SH-SY5Y (cell line): ENCODE measurements at regions not wholly inside any gene's neighbourhood (a gene's known extent, or its start where the extent isn't known, plus 50 kb on each side); places are given as distances from the start of the nearest gene placed in this dataset.

Experiments used
- GATA2 ChIP-seq: IDR thresholded peaks from 2 replicates; pipeline ENCODE4 v1.6.1; 2011; ENCODE audit warnings: mild to moderate bottlenecking, low read depth, low read length
- GATA3 ChIP-seq: IDR thresholded peaks from 2 replicates; pipeline ENCODE4 v1.6.1; 2011; ENCODE audit warnings: low read depth, mild to moderate bottlenecking, low read length, moderate library complexity

DNA sequence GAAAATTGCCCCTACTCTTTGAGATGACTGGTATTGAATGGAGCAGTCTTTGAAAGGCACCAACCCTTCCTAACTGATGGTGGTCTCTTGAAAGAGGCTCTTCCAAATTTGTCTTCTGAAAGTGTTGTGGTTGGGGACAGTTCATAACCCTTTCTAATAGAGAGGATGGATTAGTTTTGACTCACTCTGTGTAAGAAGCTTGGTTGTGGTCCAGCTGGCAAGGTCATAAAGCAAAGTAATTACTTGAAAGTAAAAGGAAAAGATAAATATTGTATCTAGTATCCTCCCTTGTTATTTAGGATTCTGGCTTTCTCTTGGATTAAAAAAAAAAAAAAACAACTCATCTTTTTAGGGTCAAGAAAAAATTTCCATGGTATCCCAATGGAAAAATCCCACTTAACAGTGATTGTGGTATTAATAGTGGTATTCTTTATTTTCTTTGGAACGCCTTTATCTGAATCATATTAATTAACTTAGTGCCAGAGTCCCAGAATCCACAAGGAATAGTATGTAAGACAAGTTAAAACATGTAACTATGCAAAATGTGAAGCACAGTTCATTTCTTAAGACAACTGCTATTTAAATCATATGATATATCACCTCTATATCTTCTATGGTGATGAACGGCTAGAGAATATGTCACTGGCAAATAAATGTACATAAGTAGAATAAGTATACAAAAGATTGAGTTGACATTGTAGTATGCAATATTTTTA is 469.3 kb upstream of the CDIN1 start:
- TF ChIP-seq GATA2 (no peak), GATA3 (no peak)

GRCh38 chr15:36110659-36110993 is 468.8 kb upstream of the CDIN1 start:
- TF ChIP-seq GATA3 (no peak), GATA2 (no peak)

DNA sequence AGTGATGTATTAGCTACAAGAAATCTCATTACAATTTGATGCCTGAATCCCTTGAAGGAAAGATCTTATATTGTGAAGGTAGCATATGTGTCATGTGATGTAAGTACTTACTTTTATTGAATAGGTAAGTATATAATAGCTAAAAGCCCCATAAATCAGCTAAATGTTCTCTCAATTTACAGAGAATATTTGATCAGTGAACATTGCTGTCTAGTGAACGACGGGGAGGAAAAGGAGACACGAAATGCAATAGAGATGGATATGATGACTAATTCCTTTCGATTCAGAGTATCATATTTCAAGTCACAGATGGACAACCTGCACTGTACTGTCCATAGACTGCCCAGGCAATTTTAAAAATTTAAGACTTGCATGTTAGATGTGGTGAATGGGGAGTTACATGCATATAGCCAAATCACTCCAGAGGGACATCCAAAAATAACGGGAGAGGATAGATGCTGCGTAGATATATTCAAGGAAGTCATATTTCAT is 462.1 kb upstream of the CDIN1 start:
- TF ChIP-seq GATA2 (no peak), GATA3 (no peak)

GRCh38 chr15:36126194-36126593 is 453.2 kb upstream of the CDIN1 start:
- TF ChIP-seq GATA2 = no peak
- TF ChIP-seq GATA3 = no peak

- TF ChIP-seq GATA2 (no peak), GATA3 (no peak)
These were observed 448.6 kb upstream of the CDIN1 start for GRCh38 chr15:36130641-36131310.

GRCh38 chr15:36133742-36134141 is 445.7 kb upstream of the CDIN1 start:
- no peak for TF ChIP-seq GATA2
- no peak for TF ChIP-seq GATA3

DNA sequence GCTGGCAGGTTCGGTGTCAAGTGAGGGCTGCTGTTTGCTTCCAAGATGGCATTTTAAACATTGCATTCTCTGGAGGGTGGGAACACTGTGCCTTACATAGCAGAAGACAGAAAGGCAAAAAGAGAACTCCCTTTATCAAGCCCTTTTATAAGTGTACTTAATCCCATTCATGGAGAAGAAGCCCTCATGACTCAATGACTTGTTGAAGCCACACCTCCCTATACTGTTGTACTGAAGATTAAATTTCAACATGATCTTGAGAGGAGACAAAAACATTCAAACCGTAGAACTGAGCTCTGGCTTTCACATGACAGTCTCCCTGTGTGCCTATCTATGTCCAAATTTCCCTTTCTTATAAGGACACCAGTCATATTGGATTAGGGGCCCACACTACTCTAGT is 443.4 kb upstream of the CDIN1 start:
- TF ChIP-seq GATA3 = no peak
- TF ChIP-seq GATA2 = no peak

DNA sequence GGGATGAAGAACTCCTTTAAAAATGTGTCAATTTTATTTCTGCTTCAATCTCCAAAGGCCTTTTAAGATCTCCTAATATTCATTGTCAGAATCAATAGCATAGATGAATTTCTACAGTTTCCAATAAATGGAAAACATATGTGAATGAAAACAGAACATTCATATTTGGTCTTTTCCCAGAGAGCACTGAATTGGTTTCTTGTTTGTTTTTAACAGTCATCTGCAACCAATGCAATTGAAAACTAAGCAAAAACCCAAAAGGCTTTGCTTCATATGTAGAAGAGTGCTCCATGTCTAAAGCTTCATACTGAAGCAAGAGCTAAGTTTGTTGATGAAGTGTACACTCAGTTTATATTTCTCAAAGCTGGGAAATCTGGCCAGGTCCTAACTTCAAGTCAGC is 426.5 kb upstream of the CDIN1 start:
- no peak for TF ChIP-seq GATA3
- no peak for TF ChIP-seq GATA2

DNA sequence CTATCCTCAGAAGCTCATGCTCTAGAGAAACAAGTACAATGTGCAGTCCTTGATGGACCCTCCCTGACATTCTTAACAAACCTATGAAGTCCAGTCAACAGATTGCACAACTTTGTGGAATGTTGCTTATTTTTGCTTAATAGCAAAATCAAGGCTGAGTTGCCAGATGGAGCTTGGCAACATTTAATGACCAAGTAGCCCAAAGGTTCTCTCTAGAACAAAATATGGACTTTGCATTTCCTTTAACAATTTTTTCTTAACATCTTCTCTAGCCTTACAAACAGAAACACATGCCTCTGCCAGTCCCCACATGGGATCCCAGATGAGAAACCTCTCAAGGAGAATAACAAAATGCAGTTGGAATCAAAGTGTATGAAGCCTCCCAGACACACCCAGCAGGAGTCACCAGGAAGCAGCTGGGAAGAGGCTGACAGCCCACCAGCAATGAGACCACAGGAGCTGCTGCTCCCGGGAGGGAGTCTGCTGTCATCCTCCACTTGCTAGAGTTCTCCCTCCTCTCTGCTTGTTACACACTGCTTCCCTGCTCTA is 422.5 kb upstream of the CDIN1 start:
- TF ChIP-seq GATA2 (no peak), GATA3 (no peak)

DNA sequence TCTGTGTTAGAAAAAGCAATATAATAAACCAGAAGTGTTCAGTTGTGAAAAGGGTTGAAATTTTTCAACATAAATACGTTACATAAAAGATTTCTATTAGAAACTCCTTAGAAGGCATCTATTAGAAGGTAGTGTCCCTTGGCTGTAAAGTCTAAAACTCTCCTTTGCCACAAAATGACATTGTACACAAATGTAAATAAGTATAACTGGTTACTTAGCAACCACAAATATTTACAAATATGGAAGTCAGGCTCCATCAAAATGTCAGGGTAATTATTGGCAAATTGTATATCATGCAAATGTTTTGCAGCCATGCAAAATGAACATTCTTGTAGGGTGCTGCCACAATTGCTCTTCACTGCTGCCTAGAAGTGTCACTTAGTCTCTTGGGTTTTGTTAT is 419.1 kb upstream of the CDIN1 start:
- TF ChIP-seq GATA2 (no peak), GATA3 (no peak)

DNA sequence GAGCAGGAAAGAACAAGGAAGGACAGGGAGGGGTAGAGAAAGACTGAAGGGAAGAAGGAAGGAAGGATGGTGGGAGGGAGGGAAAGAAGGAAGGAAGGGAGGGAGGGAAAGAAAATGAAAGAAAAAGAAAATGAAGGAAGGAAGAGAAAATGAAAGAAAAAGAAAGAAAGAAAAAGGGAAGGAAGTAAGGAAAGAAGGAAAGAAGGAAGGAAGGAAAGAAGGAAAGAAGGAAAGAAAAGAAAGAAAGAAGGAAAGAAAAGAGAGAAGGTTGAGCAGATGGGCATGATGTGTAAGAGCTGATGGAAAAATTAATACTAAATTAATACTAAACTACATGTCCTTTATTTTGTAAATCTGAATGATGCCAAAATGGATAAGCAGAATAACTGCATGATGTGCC is 418.3 kb upstream of the CDIN1 start:
- TF ChIP-seq GATA2 (no peak), GATA3 (no peak)

- no peak for TF ChIP-seq GATA3
- TF ChIP-seq GATA2 = no peak
These were observed 417.6 kb upstream of the CDIN1 start for GRCh38 chr15:36161771-36162212.

GRCh38 chr15:36172955-36173354 is 406.5 kb upstream of the CDIN1 start:
- TF ChIP-seq GATA3 (no peak), GATA2 (no peak)

- TF ChIP-seq GATA2 (no peak), GATA3 (no peak)
These were observed 404.2 kb upstream of the CDIN1 start for GRCh38 chr15:36175186-36175740.
